ENCODE measurements at regions not wholly inside any gene's neighbourhood (a gene's known extent, or its start where the extent isn't known, plus 50 kb on each side); places are given as distances from the start of the nearest gene placed in this dataset.

- Histone ChIP-seq H3K27me3 (no peaks in the 10 kb centered on the region), H3K4me1 (peaks cover 9% of the 10 kb centered on the region), H3K27ac (peak overlapping the region; percentile 51 to 65), H3K9me3 (no peaks in the 10 kb centered on the region), H3K36me3 (ENCODE audit: low read depth, missing control alignments) (no peaks in the 10 kb centered on the region), H3K4me3 (no peak overlapping the region)
- TF ChIP-seq CTCF (IDR thresholded peaks at IDR 0.05) (peak in 1 of 3 experiments; percentile 1), POLR2A (IDR thresholded peaks at IDR 0.05) (no peak)
- DNase-seq = peak; percentile 94
- intact Hi-C loops (cut with DNase I; ENCODE audit: low total_unique reads) = no loop called here
- 43 to 52% methylated on average over 5 of the region's 5 CpGs for WGBS, 2 donors
Measured at GRCh38 chr9:2559192-2560152, 62.1 kb upstream of the VLDLR start.

- Histone ChIP-seq H3K9me3 (no peaks in the 10 kb centered on the region), H3K36me3 (ENCODE audit: low read depth, missing control alignments) (no peaks in the 10 kb centered on the region), H3K27me3 (no peaks in the 10 kb centered on the region), H3K4me1 (peaks cover 9% of the 10 kb centered on the region), H3K27ac (peak overlapping the region; percentile 48 to 51), H3K4me3 (no peak overlapping the region)
- TF ChIP-seq CTCF (IDR thresholded peaks at IDR 0.05) (no peak), POLR2A (IDR thresholded peaks at IDR 0.05) (no peak)
- DNase-seq = no peak
- intact Hi-C loops (cut with DNase I; ENCODE audit: low total_unique reads) = no loop called here
Measured at GRCh38 chr9:2560180-2560579, 61.4 kb upstream of the VLDLR start.

GRCh38 chr9:2565676-2566340 lies 55.8 kb upstream of the VLDLR start:
- H3K4me1 ChIP-seq = peaks cover 3% of the 10 kb centered on the region
- no peak for TF ChIP-seq CTCF (IDR thresholded peaks at IDR 0.05)
- TF ChIP-seq POLR2A (IDR thresholded peaks at IDR 0.05) = no peak
- intact Hi-C loops (cut with DNase I; ENCODE audit: low total_unique reads) = no loop called here
- H3K36me3 ChIP-seq (ENCODE audit: low read depth, missing control alignments) = no peaks in the 10 kb centered on the region
- H3K27ac ChIP-seq = no peak overlapping the region
- no peaks in the 10 kb centered on the region for H3K27me3 ChIP-seq
- H3K9me3 ChIP-seq = no peaks in the 10 kb centered on the region
- H3K4me3 ChIP-seq = no peak overlapping the region
- WGBS, 2 donors = 82 to 92% methylated on average over 6 of the region's 6 CpGs
- no peak for DNase-seq

- Histone ChIP-seq H3K4me3 (no peak overlapping the region), H3K27ac (no peak overlapping the region), H3K9me3 (no peaks in the 10 kb centered on the region), H3K36me3 (ENCODE audit: low read depth, missing control alignments) (no peaks in the 10 kb centered on the region), H3K4me1 (peaks cover 10% of the 10 kb centered on the region), H3K27me3 (no peaks in the 10 kb centered on the region)
- no peak for DNase-seq
- intact Hi-C loops (cut with DNase I; ENCODE audit: low total_unique reads) = no loop called here
- TF ChIP-seq POLR2A (IDR thresholded peaks at IDR 0.05) (no peak), CTCF (IDR thresholded peaks at IDR 0.05) (no peak)
Measured at GRCh38 chr9:2567922-2568321, 53.7 kb upstream of the VLDLR start.

Data from testis (tissue), 2 donors.